ENCODE measurements at regions not wholly inside any gene's neighbourhood (a gene's known extent, or its start where the extent isn't known, plus 50 kb on each side); places are given as distances from the start of the nearest gene placed in this dataset.

DNA sequence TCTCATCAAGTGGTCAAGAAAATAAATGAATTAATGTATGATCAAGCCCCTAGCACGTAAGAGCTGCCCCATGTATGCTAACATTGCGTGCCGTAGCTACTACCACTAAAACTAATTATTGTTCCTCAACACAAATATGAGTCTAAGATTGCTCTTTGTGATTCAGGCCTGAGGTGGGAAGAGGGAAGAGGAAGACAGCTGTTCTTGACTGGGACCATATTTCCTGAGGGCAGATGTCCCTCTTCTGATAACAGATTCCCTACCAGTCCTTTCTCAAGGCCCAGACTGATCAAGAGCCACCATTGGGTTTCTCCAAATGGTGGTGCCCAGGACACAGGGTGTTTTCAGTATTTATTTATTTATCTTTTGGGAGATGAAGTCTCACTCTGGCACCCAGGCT is 87.2 kb upstream of the CADM1 start:
- no peak overlapping the region for H3K4me3 ChIP-seq (ENCODE audit: low read length)
- intact Hi-C loops (cut with micrococcal nuclease) = no loop called here
- ATAC-seq = no peak
- H3K9me3 Mint-ChIP-seq = peaks cover 0 to 4% of the 10 kb centered on the region in 2 donors
- H3K4me3 Mint-ChIP-seq = no peak overlapping the region
- 93% methylated on average over 3 of the region's 3 CpGs for WGBS (ENCODE audit: insufficient coverage)
- no peak for DNase-seq
- no peak overlapping the region for H3K27ac ChIP-seq (ENCODE audit: low read length)
- no peaks in the 10 kb centered on the region for H3K4me1 Mint-ChIP-seq
- H3K9me3 ChIP-seq (ENCODE audit: control insufficient read depth, insufficient read depth, low read length) = no peaks in the 10 kb centered on the region
- no peaks in the 10 kb centered on the region for H3K36me3 ChIP-seq (ENCODE audit: control insufficient read depth, insufficient read depth, low read length)
- TF ChIP-seq, protein P1, sequence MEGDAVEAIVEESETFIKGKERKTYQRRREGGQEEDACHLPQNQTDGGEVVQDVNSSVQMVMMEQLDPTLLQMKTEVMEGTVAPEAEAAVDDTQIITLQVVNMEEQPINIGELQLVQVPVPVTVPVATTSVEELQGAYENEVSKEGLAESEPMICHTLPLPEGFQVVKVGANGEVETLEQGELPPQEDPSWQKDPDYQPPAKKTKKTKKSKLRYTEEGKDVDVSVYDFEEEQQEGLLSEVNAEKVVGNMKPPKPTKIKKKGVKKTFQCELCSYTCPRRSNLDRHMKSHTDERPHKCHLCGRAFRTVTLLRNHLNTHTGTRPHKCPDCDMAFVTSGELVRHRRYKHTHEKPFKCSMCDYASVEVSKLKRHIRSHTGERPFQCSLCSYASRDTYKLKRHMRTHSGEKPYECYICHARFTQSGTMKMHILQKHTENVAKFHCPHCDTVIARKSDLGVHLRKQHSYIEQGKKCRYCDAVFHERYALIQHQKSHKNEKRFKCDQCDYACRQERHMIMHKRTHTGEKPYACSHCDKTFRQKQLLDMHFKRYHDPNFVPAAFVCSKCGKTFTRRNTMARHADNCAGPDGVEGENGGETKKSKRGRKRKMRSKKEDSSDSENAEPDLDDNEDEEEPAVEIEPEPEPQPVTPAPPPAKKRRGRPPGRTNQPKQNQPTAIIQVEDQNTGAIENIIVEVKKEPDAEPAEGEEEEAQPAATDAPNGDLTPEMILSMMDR (IDR thresholded peaks at IDR 0.05) = no peak
- no peaks in the 10 kb centered on the region for H3K27me3 Mint-ChIP-seq (ENCODE audit: low read depth in 2 of 2)
- no peak overlapping the region for H3K27ac Mint-ChIP-seq
- H3K27me3 ChIP-seq (ENCODE audit: control insufficient read depth, insufficient read depth, low read length) = no peaks in the 10 kb centered on the region
- H3K36me3 Mint-ChIP-seq = no peaks in the 10 kb centered on the region
- no peaks in the 10 kb centered on the region for H3K4me1 ChIP-seq (ENCODE audit: control insufficient read depth, insufficient read depth, low read length)

GRCh38 chr11:115590254-115590653 is 86.0 kb upstream of the CADM1 start:
- H3K9me3 ChIP-seq (ENCODE audit: control insufficient read depth, insufficient read depth, low read length) = no peaks in the 10 kb centered on the region
- H3K4me1 ChIP-seq (ENCODE audit: control insufficient read depth, insufficient read depth, low read length) = no peaks in the 10 kb centered on the region
- no peak for DNase-seq
- H3K27me3 ChIP-seq (ENCODE audit: control insufficient read depth, insufficient read depth, low read length) = no peaks in the 10 kb centered on the region
- Mint-ChIP-seq H3K36me3 (no peaks in the 10 kb centered on the region), H3K27ac (no peak overlapping the region), H3K4me3 (no peak overlapping the region), H3K4me1 (no peaks in the 10 kb centered on the region), H3K27me3 (ENCODE audit: low read depth in 2 of 2) (no peaks in the 10 kb centered on the region), H3K9me3 (peaks cover 0 to 4% of the 10 kb centered on the region in 2 donors)
- TF ChIP-seq, protein P1 (IDR thresholded peaks at IDR 0.05) = no peak
- no peak overlapping the region for H3K4me3 ChIP-seq (ENCODE audit: low read length)
- no peaks in the 10 kb centered on the region for H3K36me3 ChIP-seq (ENCODE audit: control insufficient read depth, insufficient read depth, low read length)
- intact Hi-C loops (cut with micrococcal nuclease) = no loop called here
- no peak overlapping the region for H3K27ac ChIP-seq (ENCODE audit: low read length)
- no peak for ATAC-seq
- 78% methylated on average over 7 of the region's 7 CpGs for WGBS (ENCODE audit: insufficient coverage)

GRCh38 chr11:115587718-115588342 is 83.6 kb upstream of the CADM1 start:
- no peak overlapping the region for H3K4me3 ChIP-seq (ENCODE audit: low read length)
- no peak overlapping the region for H3K27ac ChIP-seq (ENCODE audit: low read length)
- H3K9me3 Mint-ChIP-seq = peaks cover 0 to 2% of the 10 kb centered on the region in 2 donors
- H3K27me3 ChIP-seq (ENCODE audit: control insufficient read depth, insufficient read depth, low read length) = no peaks in the 10 kb centered on the region
- DNase-seq (no peak), ATAC-seq (no peak)
- H3K27ac Mint-ChIP-seq = no peak overlapping the region
- no peaks in the 10 kb centered on the region for H3K4me1 ChIP-seq (ENCODE audit: control insufficient read depth, insufficient read depth, low read length)
- H3K36me3 Mint-ChIP-seq = no peaks in the 10 kb centered on the region
- TF ChIP-seq, protein P1 (IDR thresholded peaks at IDR 0.05) = no peak
- H3K9me3 ChIP-seq (ENCODE audit: control insufficient read depth, insufficient read depth, low read length) = no peaks in the 10 kb centered on the region
- intact Hi-C loops (cut with micrococcal nuclease) = no loop called here
- no peaks in the 10 kb centered on the region for H3K4me1 Mint-ChIP-seq
- WGBS (ENCODE audit: insufficient coverage) = 100% methylated on average over 3 of the region's 3 CpGs
- no peaks in the 10 kb centered on the region for H3K36me3 ChIP-seq (ENCODE audit: control insufficient read depth, insufficient read depth, low read length)
- H3K27me3 Mint-ChIP-seq (ENCODE audit: low read depth in 2 of 2) = no peaks in the 10 kb centered on the region
- no peak overlapping the region for H3K4me3 Mint-ChIP-seq
